SW480 (cell line): ENCODE measurements at regions not wholly inside any gene's neighbourhood (a gene's known extent, or its start where the extent isn't known, plus 50 kb on each side); places are given as distances from the start of the nearest gene placed in this dataset.

Experiments used
- DNase-seq: peaks from one replicate; pipeline ENCODE4 v3.0.0-alpha.2; 2016; ENCODE audit warnings: low spot score

DNA sequence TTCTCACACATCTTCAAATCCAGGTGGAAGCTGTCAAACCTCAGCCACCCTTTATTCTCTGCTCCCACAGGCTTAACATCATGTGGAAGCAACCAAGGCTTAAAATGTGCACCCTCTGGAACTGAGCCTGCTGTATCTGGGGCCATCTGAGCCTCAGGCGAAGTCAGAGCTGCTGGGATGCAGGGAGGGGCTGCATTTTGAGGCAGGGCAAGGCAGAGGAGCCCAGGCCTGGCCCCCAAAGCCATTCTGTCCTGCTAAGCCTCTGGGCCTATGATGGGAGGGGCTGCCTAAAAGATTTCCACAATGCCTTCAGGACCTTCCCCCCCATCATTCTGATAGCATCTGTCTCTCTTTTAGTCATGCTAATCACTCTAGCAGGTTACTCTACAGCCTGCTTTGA lies 51.7 kb upstream of the COBL start:
- no peak for DNase-seq

DNA sequence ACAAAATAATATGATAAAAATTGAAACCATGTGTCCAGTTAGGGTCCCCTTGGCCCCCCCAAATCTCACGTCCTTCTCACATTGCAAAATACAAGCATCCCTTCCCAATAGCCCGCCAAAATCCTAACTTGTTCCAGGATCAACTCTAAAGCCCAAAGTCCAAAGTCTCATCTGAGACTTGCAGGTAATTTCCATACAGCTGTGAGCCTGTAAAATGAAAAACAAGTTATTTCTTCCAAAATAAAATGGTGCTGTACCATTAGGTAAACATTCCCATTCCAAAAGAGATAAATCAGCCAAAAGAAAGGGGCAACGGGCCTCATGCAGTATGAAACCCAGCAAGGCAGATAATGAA lies 51.0 kb upstream of the COBL start:
- no peak for DNase-seq

DNA sequence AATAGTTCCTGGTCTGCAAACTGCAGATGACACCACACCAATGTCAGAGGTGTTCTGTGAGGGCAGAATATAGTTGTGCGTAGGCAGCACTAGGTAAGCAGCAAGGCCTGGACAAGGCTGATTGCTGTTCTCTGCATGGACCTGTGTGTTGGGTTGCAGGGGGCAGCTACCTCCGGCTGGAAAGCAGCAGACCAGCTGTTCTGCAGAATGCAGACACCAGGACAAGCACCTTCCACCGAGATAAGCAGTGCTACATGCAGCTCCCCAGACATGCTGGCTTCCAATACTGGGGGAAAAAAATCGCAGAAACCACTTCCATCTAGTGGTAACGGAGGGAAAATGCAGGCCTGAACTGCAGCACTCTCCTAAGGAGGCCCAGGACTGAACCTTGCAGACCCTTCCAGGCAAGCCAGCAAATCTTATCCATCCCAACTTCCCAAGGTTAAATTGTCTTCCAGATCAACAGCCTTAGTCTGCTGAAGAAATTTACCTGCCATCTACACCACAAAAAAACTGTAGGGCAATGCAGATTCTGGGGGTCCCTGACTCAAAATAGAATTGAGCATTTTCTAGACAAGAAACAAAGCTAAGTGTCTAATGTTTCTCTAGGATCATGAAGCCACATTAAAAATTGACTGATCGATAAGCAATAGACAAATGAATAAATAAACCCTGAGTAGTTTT lies 50.5 kb upstream of the COBL start:
- DNase-seq = peak; percentile 81
